ENCODE measurements at regions not wholly inside any gene's neighbourhood (a gene's known extent, or its start where the extent isn't known, plus 50 kb on each side); places are given as distances from the start of the nearest gene placed in this dataset.
"Not testable (repeated sequence)": the region's sequence is repeated elsewhere in the genome, so short reads cannot be mapped to it uniquely, and the experiment has no call there.

DNA sequence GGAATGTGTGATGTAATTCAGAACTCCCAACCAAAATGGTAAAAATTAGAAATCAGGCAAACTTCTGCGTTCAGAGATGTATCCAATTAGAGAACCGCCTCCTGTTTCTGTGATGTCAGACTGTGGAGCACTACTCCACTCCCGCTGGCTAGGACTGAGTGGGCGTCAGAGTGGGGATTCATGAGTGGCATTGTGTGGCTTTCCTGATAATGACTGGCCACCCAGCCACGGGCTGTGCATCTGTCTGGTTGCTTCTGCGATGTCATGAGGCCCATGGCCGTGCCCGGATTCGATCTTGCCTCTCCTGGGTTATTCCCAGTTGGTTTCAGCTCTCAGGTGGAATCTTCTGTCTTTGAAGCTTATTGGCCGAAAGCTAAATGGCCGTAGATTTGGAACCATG, 87.1 kb upstream of the KCNA1 start:
- DNase-seq, result no peak

DNA sequence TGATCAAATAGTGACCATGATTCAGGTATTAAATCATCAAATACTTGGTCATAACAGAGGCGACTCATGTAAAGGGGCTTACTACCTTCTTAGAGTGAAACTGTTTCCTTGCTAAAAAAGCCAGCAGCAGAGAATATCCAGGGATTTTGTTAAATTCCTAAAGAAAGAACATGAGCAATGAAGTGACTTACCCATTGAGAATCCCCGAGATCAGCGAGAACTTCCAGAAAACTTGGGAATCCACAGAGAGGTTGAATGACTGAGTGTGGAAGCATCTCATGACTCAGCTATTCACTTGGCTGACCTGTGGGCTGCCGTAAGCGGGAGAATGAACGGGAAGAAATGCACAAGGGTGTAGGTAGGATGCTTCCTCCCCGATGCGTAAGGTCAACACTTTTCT, 85.3 kb upstream of the KCNA1 start:
- no peak for DNase-seq

DNA sequence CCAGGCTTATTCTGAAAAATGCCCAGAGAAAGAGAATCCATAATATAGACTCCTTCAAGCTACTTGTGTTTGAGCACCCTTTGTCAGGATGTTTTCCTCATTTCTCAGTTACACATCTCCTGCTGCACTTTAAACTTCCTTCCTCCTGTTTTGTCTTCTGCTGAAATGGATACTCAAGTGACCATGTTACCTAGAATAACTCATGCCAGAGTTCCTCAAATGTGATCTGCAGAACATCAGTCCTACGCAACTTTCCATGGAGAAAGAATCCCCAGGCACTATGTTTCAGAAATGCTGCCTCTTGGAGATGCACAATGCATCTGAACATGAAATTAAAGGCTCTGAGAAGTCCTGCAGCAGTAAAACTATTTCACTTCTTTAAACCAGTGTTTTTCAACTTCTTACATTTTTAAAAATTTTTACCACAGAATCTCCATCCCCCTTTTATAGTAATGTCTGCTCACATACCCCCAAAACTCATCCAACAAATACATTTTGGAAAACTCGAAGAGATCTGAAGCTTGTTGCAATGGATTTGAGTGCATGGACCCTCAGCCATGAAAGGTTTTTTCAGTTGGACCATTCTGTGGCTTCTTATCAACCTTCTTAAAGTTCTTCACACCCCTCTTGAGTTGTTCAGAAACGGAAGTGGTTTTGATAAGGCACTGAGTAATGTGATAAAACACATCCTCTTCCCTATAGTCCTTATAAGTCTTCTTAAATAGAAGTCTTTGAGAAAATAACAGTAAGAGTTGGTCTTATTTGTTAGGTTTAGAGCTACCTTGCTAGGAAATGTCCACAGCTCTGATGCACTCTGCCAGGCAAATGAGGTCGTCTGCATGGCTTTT, 84.5 kb upstream of the KCNA1 start:
- no peak for DNase-seq

DNA sequence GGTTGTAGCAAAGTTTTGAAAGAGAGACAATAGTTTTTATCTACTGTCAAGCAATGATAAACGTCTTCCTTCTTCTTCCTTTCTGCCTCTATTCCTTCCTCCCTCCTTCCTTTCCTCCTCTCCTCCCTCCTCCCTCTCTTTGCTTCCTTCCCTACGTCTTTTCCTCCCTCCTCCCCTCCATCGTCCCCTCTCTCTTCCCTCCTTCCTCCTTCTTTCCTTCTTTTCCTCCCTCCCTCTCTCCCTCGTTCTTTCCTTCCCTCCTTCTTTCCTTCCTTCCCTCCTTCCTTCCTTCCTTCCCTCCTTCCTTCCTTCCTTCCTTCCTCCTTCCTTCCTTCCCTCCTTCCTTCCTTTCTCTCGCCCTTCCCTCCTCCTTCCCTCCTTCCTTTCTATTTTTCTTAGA, 82.8 kb upstream of the KCNA1 start:
- DNase-seq, result no peak

DNA sequence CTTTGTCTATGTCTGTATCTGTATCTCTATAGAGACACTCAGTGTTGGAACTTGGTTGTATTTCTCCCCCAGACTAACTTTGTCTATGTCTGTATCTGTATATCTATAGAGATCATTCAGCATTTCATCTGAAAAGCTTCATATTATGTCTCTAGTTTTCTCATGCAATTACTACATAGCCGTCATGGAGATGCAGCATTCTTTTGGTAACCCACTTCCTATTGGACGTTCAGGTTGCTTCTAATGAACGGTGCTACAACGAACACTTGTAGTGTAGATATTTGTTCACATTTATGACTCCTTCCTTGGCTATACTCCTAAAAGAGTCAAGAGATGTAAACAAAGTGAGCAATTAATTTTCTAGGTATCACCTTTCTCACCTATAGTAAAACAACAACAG, 81.5 kb upstream of the KCNA1 start:
- DNase-seq, result no peak

DNA sequence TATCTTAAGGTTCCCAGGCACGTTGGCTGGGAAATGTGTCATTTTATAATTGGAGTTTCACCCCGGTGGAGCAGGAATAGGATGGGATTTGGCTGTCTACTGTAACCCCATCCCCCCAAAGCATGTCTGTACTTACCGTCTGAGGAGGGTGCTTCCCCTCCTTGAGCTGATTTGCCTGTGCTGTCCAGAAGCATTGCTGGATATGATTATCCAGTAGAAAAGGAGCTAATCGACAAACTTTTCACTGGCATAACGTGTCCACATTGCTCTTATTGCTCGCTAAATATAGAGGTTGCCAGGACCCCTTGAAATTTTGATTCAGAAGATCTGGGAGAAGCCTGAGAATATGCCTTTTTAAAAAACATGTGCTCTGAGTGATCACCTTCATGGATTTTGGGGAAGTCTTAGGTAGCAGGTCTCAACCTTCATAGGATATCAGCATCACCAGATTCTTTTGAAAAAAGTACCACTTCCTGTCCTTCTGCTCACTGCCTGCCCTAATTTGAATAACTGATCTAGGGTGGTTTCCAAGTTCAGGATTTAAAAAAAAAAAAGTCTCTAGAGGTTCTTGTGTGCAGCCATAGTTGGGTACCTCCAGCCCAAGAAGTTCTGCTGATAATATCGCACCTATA, 80.4 kb upstream of the KCNA1 start:
- no peak for DNase-seq

DNA sequence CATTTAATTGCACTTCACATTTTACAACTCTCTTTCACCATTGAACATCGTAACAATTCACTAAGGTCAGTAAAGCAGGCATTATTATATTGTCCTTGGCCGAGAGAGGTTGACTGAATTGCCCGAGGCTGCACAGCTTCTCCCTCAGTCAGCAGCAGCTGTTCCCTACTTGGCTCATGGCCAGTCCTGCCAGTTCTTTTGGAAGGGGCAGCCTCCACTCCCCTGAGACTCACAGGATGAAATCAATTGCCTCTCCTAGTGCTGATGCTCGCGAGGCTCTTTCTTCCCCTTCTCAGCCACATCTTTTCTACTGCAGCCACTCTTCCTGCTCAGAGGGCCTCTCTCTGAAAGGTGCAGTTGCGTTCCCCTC, 79.9 kb upstream of the KCNA1 start:
- peak; percentile 63 for DNase-seq

DNA sequence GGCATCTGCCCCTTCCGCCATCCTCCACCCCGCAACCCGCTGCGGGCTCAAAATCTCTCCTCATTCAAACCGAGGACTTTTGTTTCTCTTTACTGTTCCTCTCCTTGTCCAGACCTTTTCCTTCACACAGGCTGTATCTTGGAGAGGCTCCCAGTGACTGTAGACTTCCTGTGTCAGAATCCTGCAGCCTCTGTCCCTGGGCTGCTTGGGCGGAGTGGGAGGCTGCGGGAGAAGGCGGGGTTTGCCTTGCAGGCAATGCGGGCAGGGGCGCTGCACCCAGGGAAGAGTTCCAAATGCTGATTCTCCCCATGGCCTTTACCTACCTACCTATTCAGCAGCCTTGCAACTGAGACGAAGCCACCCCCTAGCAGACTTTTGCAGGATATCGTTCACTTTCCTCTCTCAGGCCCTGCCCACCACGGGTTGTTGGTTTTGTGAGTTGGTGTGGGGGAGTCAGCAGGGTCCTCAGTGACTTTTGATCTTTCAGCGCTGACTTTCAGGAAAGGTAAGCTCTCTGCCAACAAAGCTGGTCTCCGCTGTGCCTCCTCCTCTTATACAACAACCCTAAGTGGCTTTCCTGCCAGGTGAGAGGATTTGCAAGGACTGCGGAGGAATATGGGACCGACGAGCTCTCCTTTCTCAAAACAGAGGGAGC, 79.0 kb upstream of the KCNA1 start:
- no peak for DNase-seq

DNA sequence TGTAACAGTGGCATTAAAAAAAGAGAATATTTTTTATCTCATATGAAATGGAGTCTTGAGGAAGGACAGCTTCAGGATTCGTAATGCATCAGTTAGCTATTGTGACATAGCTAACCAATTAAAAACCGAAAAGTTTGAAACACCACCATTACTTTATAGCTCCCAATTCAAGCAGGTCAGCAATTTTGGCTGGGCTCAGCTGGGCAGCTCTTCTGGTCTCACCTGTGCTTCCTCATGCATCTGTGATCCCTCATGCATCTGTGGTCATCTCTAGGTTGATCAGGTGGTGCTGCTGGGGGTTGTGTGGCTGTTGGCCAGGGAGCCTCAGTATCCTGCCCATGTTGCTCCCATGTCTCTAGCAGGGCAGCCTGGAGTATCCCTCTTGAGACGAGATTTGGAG, 76.7 kb upstream of the KCNA1 start:
- no peak for DNase-seq

DNA sequence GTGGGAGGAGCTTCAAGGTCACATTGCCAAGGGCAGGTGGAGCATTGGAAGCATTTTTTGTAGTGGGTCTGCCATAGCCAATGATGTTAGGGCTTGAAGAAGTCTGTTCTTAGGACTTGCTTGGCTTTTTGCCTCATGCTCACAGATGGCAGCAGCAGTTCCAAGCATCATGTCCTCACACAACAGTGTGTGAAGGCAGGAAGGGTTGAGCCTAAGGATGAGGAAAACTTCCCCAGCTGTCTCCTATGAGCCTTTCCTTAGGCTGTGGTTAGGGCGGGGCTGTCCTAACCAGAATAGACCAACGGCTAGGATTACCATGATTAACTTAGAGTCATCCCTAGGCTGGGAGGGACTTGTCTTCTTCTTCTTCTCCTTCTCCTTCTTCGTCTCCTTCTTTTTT, 76.2 kb upstream of the KCNA1 start:
- DNase-seq, result no peak

DNA sequence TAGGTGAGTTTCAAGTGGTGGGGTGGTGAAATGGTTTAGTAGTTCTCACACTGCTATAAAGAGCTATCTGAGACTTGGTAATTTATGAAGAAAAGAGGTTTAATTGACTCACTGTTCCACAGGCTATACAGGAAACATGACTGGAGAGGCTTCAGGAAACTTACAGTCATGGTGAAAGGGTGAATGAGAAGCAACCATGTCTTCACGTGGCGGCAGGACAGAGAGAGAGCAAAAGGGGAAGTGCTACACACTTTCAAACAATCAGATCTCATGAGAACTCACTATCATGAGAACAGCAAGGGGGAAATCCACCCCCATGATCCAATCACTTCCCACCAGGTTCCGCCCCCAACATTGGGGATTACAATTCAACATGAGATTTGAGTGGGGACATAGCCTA, 67.3 kb upstream of the KCNA1 start:
- not testable (repeated sequence) for DNase-seq

DNA sequence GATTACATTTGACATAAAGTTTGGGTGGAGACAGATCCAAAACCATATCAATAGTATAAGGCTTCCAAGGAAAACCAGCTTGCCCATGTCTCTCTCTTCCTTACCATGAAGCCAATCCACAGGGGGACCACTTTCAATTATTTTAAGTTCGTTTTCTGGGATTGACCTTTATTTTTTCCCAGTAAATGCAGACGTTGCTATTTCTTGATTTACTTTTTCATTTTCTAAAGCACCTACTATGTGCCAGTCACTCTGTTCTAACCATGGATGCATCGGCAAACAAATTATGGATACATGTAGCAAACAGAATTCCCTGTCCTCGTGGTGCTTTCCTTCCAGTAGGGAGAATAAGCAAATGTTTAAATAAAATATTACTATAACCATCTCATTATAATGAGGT, 65.8 kb upstream of the KCNA1 start:
- DNase-seq, result no peak

DNA sequence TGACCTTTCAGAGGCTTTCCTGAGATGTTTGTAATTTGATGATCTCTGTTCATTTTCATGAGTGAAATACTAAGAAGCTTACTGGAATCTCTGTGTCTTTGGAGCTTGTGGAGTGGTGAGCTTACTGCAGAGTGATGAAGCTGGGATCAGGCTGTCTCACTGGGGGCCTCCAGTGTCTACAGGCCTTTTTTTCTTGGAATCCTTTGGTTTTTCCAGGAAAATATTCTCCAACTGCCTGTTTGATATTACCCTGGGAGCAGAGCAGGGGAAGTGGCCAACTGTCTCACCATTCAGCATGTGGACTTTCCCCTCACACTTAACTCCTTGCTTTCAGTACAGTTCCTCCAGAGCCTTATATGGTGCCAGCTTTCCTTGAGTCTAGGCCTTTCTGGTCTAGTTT, 62.0 kb upstream of the KCNA1 start:
- DNase-seq, result no peak

DNA sequence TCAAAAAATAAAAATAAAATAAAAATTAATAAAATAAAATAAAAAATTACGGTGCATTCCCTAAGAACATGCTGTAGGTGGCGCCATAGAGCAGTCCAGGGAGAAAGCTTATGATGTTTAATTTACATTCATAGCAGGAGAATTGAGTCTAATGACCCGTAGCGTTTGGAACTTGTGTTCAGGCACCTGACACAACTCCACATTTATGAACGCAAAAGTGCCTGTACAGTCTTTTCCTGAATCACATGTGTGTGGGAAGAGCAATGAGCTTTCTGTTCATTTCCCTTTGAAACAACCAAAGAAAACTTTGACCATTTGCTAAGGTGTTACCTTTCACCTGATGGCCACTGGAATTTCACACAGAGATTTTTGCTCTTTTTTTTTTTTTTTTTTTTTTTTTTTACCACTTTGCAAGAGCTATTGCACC, 60.6 kb upstream of the KCNA1 start:
- DNase-seq, result peak; percentile 26

DNA sequence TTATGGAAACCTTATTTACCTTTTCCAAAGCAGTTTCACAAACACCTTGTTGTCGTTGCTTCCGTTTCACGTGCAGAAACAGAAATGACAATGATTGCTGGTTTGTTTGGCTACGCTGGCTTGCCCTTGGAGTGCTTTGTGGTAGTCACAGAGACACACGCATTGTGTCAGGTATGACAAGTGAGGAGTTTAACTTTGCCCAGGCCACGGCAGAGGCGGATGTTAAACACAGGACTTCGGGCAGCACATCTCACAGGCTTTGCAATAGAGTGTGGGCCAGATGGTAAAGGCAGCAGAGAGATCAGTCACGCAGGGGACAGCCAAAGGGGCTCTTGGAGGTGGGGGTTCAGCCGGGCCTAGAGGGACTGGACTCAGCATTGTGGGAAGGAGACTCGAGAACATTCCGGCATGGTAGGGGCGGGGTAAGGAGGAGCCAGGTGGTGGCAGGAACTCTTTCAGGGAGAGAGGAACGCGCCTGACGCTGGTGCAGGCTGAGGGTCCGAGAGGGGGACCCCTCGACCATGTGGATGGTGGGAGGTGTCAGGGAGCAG, 59.8 kb upstream of the KCNA1 start:
- DNase-seq, result no peak

DNA sequence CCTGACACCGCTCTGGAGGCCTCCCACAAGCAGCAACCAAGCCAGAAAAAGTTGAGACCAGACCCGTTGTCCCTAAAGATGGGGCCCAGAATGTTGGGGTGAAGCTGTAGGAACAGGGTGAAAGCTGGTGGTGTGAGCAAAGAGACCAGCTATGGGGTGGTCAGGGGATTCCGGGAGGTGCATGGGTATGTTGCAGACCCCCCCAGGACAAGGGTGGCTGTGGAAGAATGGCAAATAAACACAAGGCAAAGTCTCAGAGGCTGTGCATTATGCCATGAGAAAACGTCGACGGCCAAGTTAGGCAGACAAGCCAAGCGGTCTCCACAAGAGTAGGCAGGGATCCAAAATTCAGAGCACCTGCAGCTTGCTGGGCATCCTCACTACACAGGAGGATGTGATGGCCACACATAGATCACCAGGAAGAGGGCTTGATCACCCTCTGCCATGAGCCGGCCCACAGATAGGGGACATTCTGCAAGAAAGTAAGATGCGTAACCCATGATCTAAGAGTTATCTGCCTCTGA, 58.8 kb upstream of the KCNA1 start:
- no peak for DNase-seq

DNA sequence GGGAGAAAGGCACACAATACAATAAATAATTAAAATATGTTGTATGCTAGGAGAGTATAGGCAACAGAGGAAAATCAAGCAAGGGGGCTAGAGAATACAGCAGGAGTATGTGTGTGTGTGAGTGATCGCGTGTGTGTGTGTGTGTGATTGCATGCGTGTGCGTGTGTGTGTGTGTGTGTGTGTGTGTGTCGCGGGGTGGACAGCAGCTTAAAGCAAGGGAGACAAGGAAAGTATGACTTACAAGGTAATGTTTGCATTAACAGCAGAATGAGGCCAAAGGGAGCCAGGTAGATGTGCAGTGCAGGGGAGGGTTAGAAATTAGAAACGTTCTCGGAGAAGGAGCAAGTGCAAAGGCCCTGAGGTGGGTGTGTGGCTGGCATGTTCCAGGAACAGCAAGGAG, 57.4 kb upstream of the KCNA1 start:
- DNase-seq, result no peak

DNA sequence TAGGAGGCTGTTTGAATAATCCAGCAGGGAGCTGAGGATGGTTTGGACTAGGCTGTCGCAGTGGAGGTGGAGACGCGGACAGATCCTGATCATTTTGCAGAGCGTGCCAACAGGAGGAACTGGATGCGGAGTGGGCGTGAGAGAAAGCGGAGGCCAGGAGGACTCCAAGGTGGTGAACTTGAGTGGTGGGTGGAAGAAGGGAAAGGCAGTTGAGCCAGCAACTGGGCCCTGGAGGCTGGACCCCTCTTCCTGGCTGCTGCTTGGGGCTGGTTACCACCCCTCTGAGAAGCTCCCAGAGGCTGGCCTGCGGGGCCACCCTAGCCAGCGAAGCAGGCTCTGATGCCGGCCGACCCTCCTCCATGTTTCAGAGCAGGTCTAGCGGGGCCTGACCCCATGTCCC, 56.8 kb upstream of the KCNA1 start:
- DNase-seq, result no peak

DNA sequence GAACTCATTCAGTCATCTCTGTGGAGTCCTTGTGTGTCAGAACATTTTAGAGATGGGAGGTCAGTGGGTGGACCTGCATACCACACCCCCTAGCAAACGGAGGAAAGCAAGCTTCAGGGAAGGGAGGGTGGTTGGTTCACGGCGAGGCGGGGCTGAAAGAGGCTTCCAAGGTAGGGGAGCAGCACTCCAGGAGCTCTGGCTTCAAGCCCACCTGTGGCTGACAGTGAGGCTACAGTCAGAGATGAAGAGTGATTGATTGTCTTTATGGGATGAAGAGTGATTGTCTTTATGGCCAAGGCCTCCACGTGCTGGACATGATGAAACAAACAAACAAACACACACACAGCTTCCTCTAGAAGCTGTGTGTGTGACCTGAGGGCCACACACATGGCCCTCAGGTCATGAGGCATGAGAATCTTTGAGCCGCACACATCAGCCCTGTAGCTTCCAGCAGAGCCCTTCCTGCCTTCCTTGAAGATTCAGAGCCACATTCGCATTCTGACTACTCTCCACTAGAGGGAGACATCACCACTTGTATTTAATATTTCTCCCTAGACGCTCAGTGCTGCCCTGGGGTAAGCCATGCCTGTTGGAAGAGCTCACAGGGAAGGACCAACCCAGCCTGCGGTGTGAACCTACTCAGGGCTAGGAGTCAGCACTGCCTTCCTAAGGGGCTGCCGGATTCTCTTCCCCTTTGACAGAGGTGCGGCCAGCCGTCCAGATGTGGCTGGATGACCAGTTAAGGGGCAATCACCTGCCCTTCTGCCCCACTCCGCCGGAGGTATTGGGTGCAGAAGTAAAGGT, 54.4 kb upstream of the KCNA1 start:
- peak; percentile 97 for DNase-seq

DNA sequence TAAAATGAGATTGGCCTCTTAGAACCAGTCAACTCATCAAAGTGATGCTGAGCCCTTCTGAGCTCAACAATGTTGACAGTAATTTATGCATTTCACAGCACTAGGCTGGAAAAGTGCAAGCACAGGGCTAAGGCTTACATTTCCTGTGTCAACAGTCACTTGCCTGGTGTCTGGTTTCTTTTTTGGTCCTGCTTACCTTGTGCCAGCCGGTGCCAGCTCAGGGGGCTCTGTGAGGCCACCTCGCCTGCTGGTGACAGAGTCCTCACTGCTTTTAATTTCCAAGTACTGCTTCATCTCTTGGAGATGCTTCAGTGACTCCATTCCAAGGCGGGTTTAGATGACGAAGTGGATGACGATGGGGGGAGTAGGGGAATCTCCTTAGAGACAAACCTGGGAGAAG, 53.1 kb upstream of the KCNA1 start:
- DNase-seq, result no peak

DNA sequence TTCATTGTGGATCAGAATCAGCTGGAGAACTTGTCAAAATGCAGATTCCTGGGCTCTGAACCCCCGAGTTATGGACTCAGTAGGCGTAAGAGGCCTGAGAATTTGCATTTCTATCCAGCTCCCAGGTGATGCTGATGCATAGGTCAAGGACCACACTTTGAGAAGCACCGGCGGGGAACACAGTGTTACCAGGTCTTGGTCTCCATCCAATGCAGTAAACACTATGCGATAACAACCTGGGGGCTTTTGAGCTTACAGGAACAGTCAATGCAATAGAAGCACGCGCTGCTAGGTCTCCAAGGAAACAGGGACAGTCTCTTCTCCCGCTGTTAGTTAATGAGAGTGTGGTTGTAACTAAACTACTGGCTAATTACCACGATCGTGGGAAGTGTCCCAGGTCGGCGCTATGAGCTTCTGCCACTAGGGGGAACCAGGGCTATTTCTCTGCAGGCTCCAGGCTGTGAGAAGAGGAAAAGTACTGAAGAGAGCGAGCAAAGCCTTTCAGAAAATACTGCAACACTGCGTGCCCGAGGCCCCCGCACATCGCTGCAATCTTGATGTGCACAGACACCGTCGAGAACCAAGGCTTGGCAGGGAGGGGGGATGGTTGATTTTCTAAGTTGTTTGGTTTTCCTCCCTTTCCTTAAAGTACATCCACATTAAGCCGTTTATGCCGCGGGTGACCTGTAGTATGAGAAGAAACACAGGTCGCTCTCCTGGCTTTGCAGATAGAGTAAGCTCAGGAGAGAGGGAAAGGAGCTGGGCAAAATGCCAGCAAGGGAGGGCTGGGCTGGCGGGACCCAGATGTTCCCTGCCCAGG, 52.0 kb upstream of the KCNA1 start:
- peak; percentile 91 for DNase-seq

DNA sequence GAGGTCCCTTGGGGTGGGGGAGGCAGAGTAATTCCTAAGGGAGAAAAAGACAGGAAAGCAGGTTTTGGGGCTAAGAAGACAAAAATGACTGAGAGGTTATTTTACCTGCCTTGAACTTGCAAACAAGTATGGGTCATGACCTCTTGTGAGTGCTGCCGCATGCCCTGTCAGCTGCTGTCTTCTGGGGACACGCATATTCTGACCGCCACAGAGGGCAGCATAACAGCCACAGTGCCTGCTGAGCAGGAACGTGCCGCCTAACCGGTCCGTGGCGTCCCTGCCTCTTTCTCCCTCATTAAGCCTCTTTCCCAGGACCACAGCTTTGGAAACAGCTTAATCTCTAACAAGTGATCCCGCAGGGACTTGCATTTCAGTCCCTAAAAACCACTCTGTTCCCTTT, 51.3 kb upstream of the KCNA1 start:
- DNase-seq, result no peak

Data from NCI-H1694 (cell line).